HG03045 (cell line): ENCODE measurements at regions not wholly inside any gene's neighbourhood (a gene's known extent, or its start where the extent isn't known, plus 50 kb on each side); places are given as distances from the start of the nearest gene placed in this dataset.

Experiments
- ATAC-seq: cut with Tn5 transposase; IDR thresholded peaks from one replicate; pipeline ENCODE4 v1.9.1; 2021; ENCODE audit warnings: mild to moderate bottlenecking, moderate library complexity; ENCODE audit not compliant: unreplicated experiment

GRCh38 chr7:116083796-116084195 lies 53.2 kb upstream of the TFEC start:
- ATAC-seq: no peak

GRCh38 chr7:116086547-116087045 lies 56.0 kb upstream of the TFEC start:
- no peak for ATAC-seq

- no peak for ATAC-seq
These were observed 56.7 kb upstream of the TFEC start for GRCh38 chr7:116087291-116087690.

- ATAC-seq: no peak
These were observed 57.4 kb upstream of the TFEC start for GRCh38 chr7:116087984-116088383.

GRCh38 chr7:116089293-116089692 lies 58.7 kb upstream of the TFEC start:
- ATAC-seq: no peak

GRCh38 chr7:116093516-116094301 lies 63.1 kb upstream of the TFEC start:
- ATAC-seq: no peak

GRCh38 chr7:116095396-116095795 lies 64.8 kb upstream of the TFEC start:
- no peak for ATAC-seq

- no peak for ATAC-seq
These were observed 66.9 kb upstream of the TFEC start for GRCh38 chr7:116097365-116098009.

- no peak for ATAC-seq
These were observed 67.6 kb upstream of the TFEC start for GRCh38 chr7:116098175-116098574.

- no peak for ATAC-seq
These were observed 70.1 kb upstream of the TFEC start for GRCh38 chr7:116100626-116101025.

GRCh38 chr7:116101704-116102103 lies 71.1 kb upstream of the TFEC start:
- ATAC-seq: no peak

- ATAC-seq: no peak
These were observed 80.9 kb upstream of the TFEC start for GRCh38 chr7:116111475-116111874.

- ATAC-seq: no peak
These were observed 82.7 kb upstream of the TFEC start for GRCh38 chr7:116113310-116113709.

GRCh38 chr7:116120839-116121238 lies 89.5 kb upstream of the TES start:
- ATAC-seq: no peak

- ATAC-seq: no peak
These were observed 87.3 kb upstream of the TES start for GRCh38 chr7:116122972-116123595.

- ATAC-seq: no peak
These were observed 82.2 kb upstream of the TES start for GRCh38 chr7:116128139-116128538.

- ATAC-seq: no peak
These were observed 75.0 kb upstream of the TES start for GRCh38 chr7:116135306-116135705.

GRCh38 chr7:116138202-116138801 lies 72.0 kb upstream of the TES start:
- ATAC-seq: peak; percentile 96

- ATAC-seq: no peak
These were observed 71.3 kb upstream of the TES start for GRCh38 chr7:116139007-116139406.

- no peak for ATAC-seq
These were observed 70.5 kb upstream of the TES start for GRCh38 chr7:116139807-116140206.

GRCh38 chr7:116142374-116142773 lies 68.0 kb upstream of the TES start:
- no peak for ATAC-seq
